DMS153 (cell line): ENCODE measurements at regions not wholly inside any gene's neighbourhood (a gene's known extent, or its start where the extent isn't known, plus 50 kb on each side); places are given as distances from the start of the nearest gene placed in this dataset.
"Not testable (repeated sequence)": the region's sequence is repeated elsewhere in the genome, so short reads cannot be mapped to it uniquely, and the experiment has no call there.

Experiments
- DNase-seq: peaks from one replicate; lab custom pipeline; 2025; lab: John Stamatoyannopoulos, UW

GRCh38 chr12:59084511-59085375, 164.4 kb upstream of the LRIG3 start:
- no peak for DNase-seq

GRCh38 chr12:59082952-59083351, 162.6 kb upstream of the LRIG3 start:
- no peak for DNase-seq

GRCh38 chr12:59080101-59080500, 159.8 kb upstream of the LRIG3 start:
- no peak for DNase-seq

GRCh38 chr12:59079472-59079871, 159.2 kb upstream of the LRIG3 start:
- no peak for DNase-seq

GRCh38 chr12:59079002-59079401, 158.7 kb upstream of the LRIG3 start:
- DNase-seq: no peak

- DNase-seq: peak; percentile 22
Measured at GRCh38 chr12:59077575-59078426, 157.5 kb upstream of the LRIG3 start.

- no peak for DNase-seq
Measured at GRCh38 chr12:59077153-59077552, 156.8 kb upstream of the LRIG3 start.

GRCh38 chr12:59076622-59077021, 156.3 kb upstream of the LRIG3 start:
- no peak for DNase-seq

GRCh38 chr12:59075968-59076490, 155.7 kb upstream of the LRIG3 start:
- DNase-seq: no peak

GRCh38 chr12:59075141-59075540, 154.8 kb upstream of the LRIG3 start:
- DNase-seq: no peak

GRCh38 chr12:59070322-59070933, 150.1 kb upstream of the LRIG3 start:
- no peak for DNase-seq

- DNase-seq: no peak
Measured at GRCh38 chr12:59069516-59069915, 149.2 kb upstream of the LRIG3 start.

- no peak for DNase-seq
Measured at GRCh38 chr12:59068436-59068835, 148.1 kb upstream of the LRIG3 start.

GRCh38 chr12:59067083-59067482, 146.8 kb upstream of the LRIG3 start:
- peak; percentile 20 for DNase-seq

GRCh38 chr12:59066445-59066844, 146.1 kb upstream of the LRIG3 start:
- DNase-seq: no peak

- DNase-seq: no peak
Measured at GRCh38 chr12:59059088-59059935, 139.0 kb upstream of the LRIG3 start.

- no peak for DNase-seq
Measured at GRCh38 chr12:59056966-59057365, 136.7 kb upstream of the LRIG3 start.

GRCh38 chr12:59055204-59055860, 135.0 kb upstream of the LRIG3 start:
- peak; percentile 75 for DNase-seq

GRCh38 chr12:59053266-59053899, 133.1 kb upstream of the LRIG3 start:
- DNase-seq: not testable (repeated sequence)

GRCh38 chr12:59046763-59047534, 126.6 kb upstream of the LRIG3 start:
- no peak for DNase-seq
